Muscle layer of colon (tissue), 2 donors: ENCODE measurements at regions not wholly inside any gene's neighbourhood (a gene's known extent, or its start where the extent isn't known, plus 50 kb on each side); places are given as distances from the start of the nearest gene placed in this dataset.

ENCODE experiments used
- H3K27ac ChIP-seq: one replicate; pipeline ENCODE4 v1.7.0; 2013; ENCODE audit warnings: low read depth, mild to moderate bottlenecking, low read length, moderate library complexity
- H3K27me3 ChIP-seq, 2 donors: one replicate each; pipeline ENCODE4 v1.7.0; 2013; ENCODE audit warnings: low read length in 2 of 2, mild to moderate bottlenecking in 2 of 2; ENCODE audit not compliant: insufficient read depth in 2 of 2, control insufficient read depth in 1 of 2
- H3K36me3 ChIP-seq: one replicate; pipeline ENCODE4 v1.7.0; 2013; ENCODE audit warnings: mild to moderate bottlenecking, low read length; ENCODE audit not compliant: insufficient read depth
- H3K4me1 ChIP-seq: one replicate; pipeline ENCODE4 v1.7.0; 2013; ENCODE audit warnings: mild to moderate bottlenecking, low read length; ENCODE audit not compliant: insufficient read depth
- H3K4me3 ChIP-seq, 2 donors: one replicate each; pipeline ENCODE4 v1.7.0; 2013; ENCODE audit warnings: low read length in 2 of 2, low read depth in 1 of 2, mild to moderate bottlenecking in 1 of 2, moderate library complexity in 1 of 2
- H3K9ac ChIP-seq: one replicate; pipeline ENCODE4 v1.7.0; 2013; ENCODE audit warnings: low read length
- H3K9me3 ChIP-seq: one replicate; pipeline ENCODE4 v1.7.0; 2013; ENCODE audit warnings: mild to moderate bottlenecking, low read length
- donor health status: abdominal sarcoma.
- donor health status: Adenocarcinoma of cecum.

GRCh38 chr1:234983564-234984238, 144.9 kb downstream of the TOMM20 start:
- Histone ChIP-seq H3K4me3 (no peak overlapping the region), H3K36me3 (no peaks in the 10 kb centered on the region), H3K4me1 (peaks cover 54% of the 10 kb centered on the region), H3K9me3 (no peaks in the 10 kb centered on the region), H3K27me3 (no peaks in the 10 kb centered on the region), H3K9ac (no peak overlapping the region), H3K27ac (peak overlapping the region; percentile 30)

- Histone ChIP-seq H3K27me3 (no peaks in the 10 kb centered on the region), H3K9ac (no peak overlapping the region), H3K9me3 (no peaks in the 10 kb centered on the region), H3K4me3 (no peak overlapping the region), H3K36me3 (no peaks in the 10 kb centered on the region), H3K27ac (peak overlapping the region; percentile 70), H3K4me1 (peaks cover 44% of the 10 kb centered on the region)
Measured at GRCh38 chr1:234981758-234982157, 146.9 kb downstream of the TOMM20 start.

- H3K4me3 ChIP-seq, result peak overlapping the region in 1 of 2 donors; percentile 14
- no peaks in the 10 kb centered on the region for H3K27me3 ChIP-seq
- peak overlapping the region; percentile 70 for H3K27ac ChIP-seq
- H3K9me3 ChIP-seq, result no peaks in the 10 kb centered on the region
- no peak overlapping the region for H3K9ac ChIP-seq
- H3K36me3 ChIP-seq, result no peaks in the 10 kb centered on the region
- peaks cover 39% of the 10 kb centered on the region for H3K4me1 ChIP-seq
Measured at GRCh38 chr1:234980645-234981396, 147.8 kb downstream of the TOMM20 start.

GRCh38 chr1:234980291-234980644, 148.4 kb downstream of the TOMM20 start:
- Histone ChIP-seq H3K9me3 (no peaks in the 10 kb centered on the region), H3K27ac (peak overlapping the region; percentile 70), H3K36me3 (no peaks in the 10 kb centered on the region), H3K4me1 (peaks cover 39% of the 10 kb centered on the region), H3K27me3 (no peaks in the 10 kb centered on the region), H3K4me3 (peak overlapping the region in 1 of 2 donors; percentile 14), H3K9ac (no peak overlapping the region)

GRCh38 chr1:234979296-234980279, 149.0 kb downstream of the TOMM20 start:
- H3K27ac ChIP-seq, result peak overlapping the region; percentile 70
- peaks cover 43% of the 10 kb centered on the region for H3K4me1 ChIP-seq
- H3K9me3 ChIP-seq, result no peaks in the 10 kb centered on the region
- H3K27me3 ChIP-seq, result no peaks in the 10 kb centered on the region
- H3K4me3 ChIP-seq, result peak overlapping the region in 1 of 2 donors; percentile 14
- H3K9ac ChIP-seq, result no peak overlapping the region
- no peaks in the 10 kb centered on the region for H3K36me3 ChIP-seq

- H3K27me3 ChIP-seq, result no peaks in the 10 kb centered on the region
- H3K4me3 ChIP-seq, result no peak overlapping the region
- no peaks in the 10 kb centered on the region for H3K9me3 ChIP-seq
- H3K9ac ChIP-seq, result no peak overlapping the region
- peaks cover 53% of the 10 kb centered on the region for H3K4me1 ChIP-seq
- H3K36me3 ChIP-seq, result no peaks in the 10 kb centered on the region
- peak overlapping the region; percentile 70 for H3K27ac ChIP-seq
Measured at GRCh38 chr1:234978397-234979295, 150.0 kb downstream of the TOMM20 start.

- Histone ChIP-seq H3K4me1 (peaks cover 58% of the 10 kb centered on the region), H3K27ac (peak overlapping the region; percentile 4), H3K27me3 (no peaks in the 10 kb centered on the region), H3K36me3 (no peaks in the 10 kb centered on the region), H3K9ac (no peak overlapping the region), H3K9me3 (no peaks in the 10 kb centered on the region), H3K4me3 (no peak overlapping the region)
Measured at GRCh38 chr1:234977875-234978396, 150.7 kb downstream of the TOMM20 start.

- peaks cover 64% of the 10 kb centered on the region for H3K4me1 ChIP-seq
- no peak overlapping the region for H3K27ac ChIP-seq
- no peaks in the 10 kb centered on the region for H3K27me3 ChIP-seq
- H3K36me3 ChIP-seq, result no peaks in the 10 kb centered on the region
- no peak overlapping the region for H3K4me3 ChIP-seq
- no peaks in the 10 kb centered on the region for H3K9me3 ChIP-seq
- no peak overlapping the region for H3K9ac ChIP-seq
Measured at GRCh38 chr1:234976861-234977680, 151.6 kb downstream of the TOMM20 start.

- Histone ChIP-seq H3K27ac (no peak overlapping the region), H3K9ac (no peak overlapping the region)
Measured at GRCh38 chr1:234975941-234976860, 152.4 kb downstream of the TOMM20 start.

More at GRCh38 chr1:234975941-234976860, 152.4 kb downstream of the TOMM20 start:
- no peaks in the 10 kb centered on the region for H3K36me3 ChIP-seq
- H3K4me3 ChIP-seq, result no peak overlapping the region
- no peaks in the 10 kb centered on the region for H3K9me3 ChIP-seq
- peaks cover 65% of the 10 kb centered on the region for H3K4me1 ChIP-seq
- no peaks in the 10 kb centered on the region for H3K27me3 ChIP-seq
